ENCODE measurements at regions not wholly inside any gene's neighbourhood (a gene's known extent, or its start where the extent isn't known, plus 50 kb on each side); places are given as distances from the start of the nearest gene placed in this dataset.

- TF ChIP-seq CTCF (conservative IDR thresholded peaks at IDR 0.05; ENCODE audit: low read depth, low read length) (no peak), EZH2phosphoT487 (IDR thresholded peaks at IDR 0.05; ENCODE audit: borderline replicate concordance, low read length) (no peak), EZH2 (IDR thresholded peaks at IDR 0.05; ENCODE audit: low read length, unreplicated experiment) (no peak)
Measured at GRCh38 chr13:68690567-68690966, 1417.1 kb upstream of the ATXN8OS start.

Measured in PC-3 (cell line).